ENCODE measurements at regions not wholly inside any gene's neighbourhood (a gene's known extent, or its start where the extent isn't known, plus 50 kb on each side); places are given as distances from the start of the nearest gene placed in this dataset.

- TF ChIP-seq POLR2A (IDR thresholded peaks at IDR 0.05) (no peak), CTCF (IDR thresholded peaks at IDR 0.05) (no peak)
Observed at GRCh38 chr3:116835658-116836057, 126.1 kb downstream of the TUSC7 start.

Data from thyroid gland (tissue), 4 donors.